GM18861 (cell line): ENCODE measurements at regions not wholly inside any gene's neighbourhood (a gene's known extent, or its start where the extent isn't known, plus 50 kb on each side); places are given as distances from the start of the nearest gene placed in this dataset.
"Not testable (repeated sequence)": the region's sequence is repeated elsewhere in the genome, so short reads cannot be mapped to it uniquely, and the experiment has no call there.

Experiments
- ATAC-seq: cut with Tn5 transposase; IDR thresholded peaks from one replicate; pipeline ENCODE4 v1.9.1; 2021; ENCODE audit not compliant: unreplicated experiment

DNA sequence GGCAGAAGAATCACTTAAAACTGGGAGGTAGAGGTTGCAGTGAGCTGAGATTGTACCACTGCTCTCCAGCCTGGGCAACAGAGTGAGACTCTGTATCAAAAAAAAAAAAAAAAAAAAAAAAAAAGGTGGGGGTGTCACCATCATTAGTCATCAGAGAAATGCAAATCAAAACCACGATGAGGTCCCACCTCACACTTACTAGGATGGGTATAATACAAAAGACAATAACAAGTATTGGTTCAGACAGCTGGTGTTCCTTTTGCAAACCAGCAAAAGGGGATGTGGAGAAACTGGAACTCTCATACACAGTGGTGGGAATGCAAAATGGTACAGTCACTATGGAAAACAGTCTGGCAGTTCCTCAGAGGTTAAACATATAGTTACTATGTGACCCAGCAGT is 78.7 kb upstream of the TSC22D2 start:
- ATAC-seq: no peak

DNA sequence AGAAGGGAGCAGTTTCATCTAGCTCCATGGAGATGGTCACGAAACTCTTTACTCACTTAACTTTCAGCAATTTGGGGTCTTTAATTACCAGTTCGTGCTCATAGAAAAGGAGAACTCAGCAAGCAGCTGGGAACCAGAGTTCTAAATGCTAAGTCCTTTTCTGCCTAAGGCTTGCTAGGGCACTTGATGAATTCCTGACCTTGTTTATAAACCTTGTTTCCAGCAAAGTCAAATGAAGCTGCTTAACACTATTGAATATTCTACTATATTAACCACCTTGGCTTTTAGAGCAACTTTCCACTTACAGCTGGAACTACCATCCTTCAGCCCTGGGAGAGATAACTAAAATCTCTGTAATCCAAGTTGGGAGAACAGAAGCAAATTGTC is 79.5 kb upstream of the TSC22D2 start:
- no peak for ATAC-seq

DNA sequence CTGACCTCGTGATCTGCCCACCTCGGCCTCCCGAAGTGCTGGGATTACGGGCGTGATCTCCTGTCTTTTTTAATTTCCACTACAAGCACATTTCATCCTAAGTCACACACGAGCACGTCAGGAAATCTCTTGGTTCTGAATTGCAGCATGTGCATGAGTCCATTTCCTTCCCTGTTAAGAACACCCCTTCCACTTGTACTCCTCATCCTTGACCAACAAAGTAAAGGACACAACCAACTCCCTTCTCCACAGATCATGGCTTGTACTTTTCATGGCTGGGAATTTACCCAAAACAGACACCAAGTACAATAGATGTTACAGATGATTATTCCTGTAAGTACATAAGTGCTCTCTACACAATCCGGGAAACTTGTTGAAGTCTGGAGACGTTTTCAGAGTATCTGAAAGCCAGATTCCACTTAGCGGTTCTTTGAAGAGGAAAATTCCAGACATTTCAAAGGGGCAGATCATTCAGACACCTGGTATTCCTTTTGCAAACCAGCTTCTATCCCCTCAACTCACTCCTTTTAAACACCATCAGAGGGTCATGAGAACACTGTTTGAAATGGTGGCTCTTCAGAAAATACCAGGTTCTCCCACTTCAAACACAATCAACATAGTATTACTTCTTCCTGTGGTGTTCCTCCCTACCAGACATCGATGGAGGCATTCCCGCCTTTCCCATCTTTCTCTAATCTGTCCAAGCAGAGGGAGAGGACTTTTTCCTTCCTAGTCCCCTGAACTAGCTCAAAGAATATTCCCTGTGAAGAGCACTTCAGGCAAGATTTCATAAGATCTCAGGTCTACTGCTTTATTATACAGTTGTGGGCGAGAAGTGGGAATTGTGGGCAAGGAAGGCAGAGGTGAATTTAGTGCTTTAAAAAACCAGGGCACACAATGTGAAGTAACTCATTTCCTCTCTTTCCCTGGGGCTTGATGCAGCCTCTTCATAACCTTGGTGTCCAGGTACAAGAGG is 80.1 kb upstream of the TSC22D2 start:
- no peak for ATAC-seq

DNA sequence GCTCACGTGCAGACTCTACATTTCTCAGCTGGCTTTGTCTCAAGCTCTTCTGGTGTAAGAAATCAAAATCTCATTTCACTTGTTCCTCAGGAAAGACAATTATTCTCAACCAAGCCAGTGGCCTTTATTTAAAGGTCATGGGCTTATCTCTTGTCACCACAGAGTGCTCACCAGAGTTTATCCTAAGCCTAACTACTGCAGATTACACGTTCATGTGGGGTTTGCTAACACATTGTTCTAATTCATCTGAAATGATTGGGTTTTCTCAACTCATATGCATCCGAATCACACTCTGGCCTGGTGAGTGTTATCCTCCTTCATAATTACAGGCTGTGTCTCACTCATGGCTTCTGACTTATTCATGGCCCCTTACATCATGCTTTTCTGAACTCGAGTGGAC is 83.3 kb upstream of the TSC22D2 start:
- no peak for ATAC-seq

DNA sequence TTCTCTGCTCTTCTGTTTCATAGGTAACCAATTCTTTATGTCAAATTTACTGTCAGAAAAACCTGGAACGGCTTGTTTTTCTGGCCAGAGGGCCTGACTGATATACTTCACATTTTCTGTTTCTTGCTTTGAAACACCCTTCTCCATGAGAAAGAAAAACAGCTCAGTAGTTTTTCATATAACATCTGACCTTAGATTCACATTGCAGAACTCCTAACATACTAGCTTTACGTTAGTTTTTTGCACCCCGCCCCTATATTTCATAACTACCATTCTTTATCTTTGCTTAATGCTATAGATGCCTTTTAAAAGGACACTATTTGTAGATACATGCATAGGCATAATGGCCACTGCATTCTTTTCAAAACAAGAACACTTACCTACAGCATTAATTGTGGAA is 83.9 kb upstream of the TSC22D2 start:
- ATAC-seq: no peak

DNA sequence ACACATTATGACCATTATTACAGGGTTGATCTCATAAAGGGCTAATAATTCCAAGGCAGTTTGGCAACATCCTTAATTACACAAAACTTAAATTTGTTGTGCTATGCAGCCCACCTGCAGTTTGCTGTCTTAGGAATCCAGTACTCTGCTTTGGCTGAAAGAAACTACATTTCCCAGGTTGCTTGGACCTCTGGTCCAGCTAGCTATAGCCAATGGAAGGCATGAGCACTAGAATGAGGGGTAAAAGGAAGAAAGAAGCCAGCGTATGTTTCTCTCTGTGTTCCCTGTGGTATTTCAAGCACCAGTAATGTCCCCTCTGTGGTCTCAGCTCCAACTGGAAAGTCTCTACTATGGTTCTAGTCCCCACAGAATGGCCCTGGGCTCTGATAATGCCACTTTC is 84.3 kb upstream of the TSC22D2 start:
- no peak for ATAC-seq

DNA sequence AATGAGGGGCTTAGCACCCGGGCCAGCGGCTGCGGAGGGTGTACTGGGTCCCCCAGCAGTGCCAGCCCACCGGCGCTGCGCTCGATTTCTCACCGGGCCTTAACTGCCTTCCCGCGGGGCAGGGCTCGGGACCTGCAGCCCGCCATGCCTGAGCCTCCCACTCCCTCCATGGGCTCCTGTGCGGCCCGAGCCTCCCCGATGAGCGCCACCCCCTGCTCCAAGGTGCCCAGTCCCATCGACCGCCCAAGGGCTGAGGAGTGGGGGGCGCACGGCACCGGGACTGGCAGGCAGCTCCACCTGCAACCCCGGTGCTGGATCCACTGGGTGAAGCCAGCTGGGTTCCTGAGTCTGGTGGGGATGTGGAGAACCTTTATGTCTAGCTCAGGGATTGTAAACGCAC is 85.0 kb upstream of the TSC22D2 start:
- not testable (repeated sequence) for ATAC-seq

DNA sequence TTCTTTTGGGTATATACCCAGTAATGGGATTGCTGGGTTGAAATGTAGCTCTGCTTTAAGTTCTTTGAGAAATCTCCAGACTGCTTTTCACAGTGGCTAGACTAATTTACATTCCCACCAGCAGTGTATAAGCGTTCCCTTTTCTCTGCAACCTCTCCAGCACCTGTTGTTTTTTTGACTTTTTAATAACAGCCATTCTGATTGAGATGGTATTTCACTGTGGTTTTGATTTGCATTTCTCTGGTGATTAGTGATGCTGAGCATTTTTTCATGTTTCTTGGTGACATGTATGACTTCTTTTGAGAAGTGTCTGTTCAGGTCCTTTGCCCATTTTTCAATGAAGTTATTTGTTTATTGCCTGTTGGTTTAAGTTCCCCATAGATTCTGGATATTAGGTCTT is 87.1 kb upstream of the TSC22D2 start:
- ATAC-seq: not testable (repeated sequence)

DNA sequence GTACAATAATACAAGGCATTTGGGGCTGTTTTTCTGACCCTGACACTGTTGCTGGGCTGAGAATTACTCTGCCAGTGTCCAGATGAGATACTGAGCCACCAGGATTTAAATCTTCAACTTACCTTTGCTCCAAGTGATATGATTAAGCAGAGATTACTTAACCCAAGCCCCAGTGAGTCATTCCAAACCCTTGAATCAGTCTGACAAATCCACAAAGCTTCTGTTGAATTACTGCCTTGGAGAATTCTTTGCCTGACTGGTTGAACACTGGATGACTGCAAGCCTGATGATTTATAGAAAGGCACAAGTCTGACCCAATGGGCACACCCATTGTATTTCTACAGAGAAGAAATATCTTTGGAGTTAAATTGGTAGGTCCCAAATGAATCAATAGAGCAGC is 88.2 kb upstream of the TSC22D2 start:
- ATAC-seq: no peak

DNA sequence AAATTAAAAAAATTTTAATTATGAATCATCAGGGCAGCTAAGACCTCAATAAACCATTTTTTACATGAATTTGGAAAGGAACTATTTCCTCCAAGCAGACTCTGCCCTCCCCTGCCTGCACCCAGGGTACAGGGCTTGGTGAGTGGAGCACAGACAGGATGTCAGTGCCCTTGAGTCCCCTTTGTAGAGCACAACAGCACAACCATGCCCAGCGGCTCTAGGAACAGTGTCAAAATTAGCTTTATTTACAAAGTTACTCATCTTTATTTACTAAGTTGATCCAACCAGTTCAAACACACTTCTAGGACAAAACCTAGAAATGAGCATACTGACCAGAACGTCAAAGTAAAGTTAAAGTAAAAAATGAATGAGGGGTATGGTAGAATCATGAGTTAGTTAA is 90.6 kb upstream of the TSC22D2 start:
- no peak for ATAC-seq

DNA sequence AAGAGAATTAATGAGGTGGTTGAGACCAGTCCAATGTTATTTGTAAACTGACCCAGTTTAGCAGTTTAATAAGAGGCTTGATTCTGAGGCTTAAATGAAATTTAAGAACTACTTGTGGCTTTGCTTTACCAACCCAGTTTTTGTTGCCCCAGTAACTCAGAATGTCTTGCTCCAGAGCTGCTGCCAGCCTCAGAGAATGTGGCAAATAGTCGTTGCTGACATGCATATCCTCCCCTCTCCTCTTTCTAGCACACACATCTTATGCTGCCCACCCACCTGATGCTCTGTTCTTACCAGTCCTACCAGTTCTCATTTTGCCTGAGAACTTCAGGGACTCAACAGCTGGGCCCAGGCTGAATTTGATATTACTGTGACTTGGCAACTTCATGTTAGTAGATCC is 92.4 kb upstream of the TSC22D2 start:
- no peak for ATAC-seq

DNA sequence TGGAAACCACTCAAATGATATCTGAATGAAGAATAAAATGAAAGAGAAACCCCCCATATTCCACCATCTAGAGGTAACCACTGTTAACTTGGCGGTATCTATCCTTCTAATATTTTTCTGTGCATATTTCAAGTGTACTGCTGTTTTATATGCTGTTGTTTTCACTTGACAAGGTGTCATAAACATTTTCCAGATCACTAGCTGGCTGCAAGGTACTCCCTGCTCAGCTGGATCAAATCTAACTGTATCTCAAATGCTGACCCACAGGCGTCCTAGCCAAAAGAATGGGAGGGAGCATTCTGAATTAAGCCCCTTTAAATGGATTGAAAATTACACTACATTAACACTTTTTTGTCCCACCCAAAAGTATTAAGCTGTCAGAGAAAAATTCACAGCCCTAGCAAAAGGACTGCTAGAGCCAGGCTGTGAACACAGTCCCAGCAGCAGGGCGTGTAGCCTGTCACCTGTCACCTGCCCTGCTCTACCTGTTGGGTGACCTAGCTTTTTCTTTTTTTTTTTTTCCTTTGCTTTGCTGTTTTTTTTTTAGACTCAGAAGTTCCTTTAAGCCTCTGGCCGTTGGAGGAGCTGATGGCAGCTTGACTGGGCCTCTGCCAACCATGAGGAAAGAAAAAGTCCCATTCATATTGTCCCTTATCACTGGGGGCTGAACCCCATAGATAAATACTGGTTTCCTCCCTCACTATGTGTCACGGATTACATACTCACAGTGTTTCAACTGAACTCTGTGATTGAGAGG is 93.7 kb upstream of the TSC22D2 start:
- no peak for ATAC-seq

DNA sequence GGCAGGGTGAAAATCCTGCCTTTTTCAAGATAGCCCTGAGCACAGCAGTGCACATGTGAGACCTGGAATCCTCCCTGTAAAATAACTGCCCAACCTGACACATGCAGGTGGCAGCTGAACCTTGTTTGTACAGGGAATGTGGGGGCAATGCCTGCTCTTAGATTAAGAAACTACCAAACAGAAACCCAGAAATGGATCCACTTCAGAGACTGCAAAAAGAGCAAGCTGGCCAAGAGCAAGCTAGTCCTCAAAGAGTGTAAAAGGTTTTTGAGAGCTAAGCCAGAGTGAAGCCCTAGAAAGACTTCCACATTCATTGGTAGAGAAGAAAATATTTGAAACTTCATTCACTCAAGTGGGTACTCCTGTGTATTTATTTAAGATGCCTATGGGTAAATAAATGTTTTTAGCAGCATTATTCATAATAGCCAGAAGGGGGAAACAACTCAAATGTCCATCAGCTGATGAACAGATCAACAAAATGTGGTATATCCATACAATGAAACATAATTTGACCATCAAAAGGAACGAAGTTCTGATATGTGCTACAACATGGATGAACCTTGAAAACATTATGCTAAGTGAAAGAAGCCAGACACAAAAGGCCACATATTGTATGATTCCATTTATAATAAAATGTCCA is 96.0 kb upstream of the TSC22D2 start:
- no peak for ATAC-seq

DNA sequence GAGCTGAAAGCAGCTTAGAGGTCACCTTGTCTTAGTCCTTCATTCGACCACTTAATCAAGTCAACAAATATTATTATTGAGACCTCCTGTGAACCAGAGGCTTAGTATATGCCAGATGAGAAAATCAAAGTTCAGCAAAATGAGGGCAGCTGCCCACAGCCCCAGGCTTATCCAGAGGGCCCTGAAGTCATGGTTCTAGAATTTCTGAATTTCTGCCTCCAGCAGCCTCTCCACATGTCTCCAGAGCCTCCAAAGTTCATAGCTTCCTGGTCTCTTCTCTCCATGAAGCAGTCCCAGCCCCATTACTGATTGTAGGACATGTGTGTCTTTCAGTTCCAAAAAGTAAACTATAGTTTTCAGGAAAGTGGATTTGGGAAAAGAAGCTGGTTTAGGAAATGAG is 96.9 kb upstream of the TSC22D2 start:
- ATAC-seq: no peak

DNA sequence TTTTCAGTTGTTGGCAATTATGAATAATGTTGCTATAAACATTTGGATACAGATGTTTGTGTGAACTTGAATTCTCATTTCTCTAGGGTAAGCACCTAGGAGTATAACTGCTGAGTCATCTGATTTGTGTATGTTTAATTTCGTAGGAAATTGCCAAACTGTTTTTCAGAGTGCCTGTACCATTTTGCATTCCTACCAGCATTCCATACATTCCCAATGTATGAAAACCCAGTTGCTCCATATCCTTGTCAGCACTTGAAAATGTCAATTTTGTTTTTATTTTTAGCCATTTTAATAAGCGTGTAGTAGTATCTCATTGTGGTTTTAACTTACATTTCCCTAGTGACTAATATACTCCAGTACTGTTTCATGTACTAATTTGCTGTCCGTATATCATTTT is 98.5 kb upstream of the TSC22D2 start:
- ATAC-seq: no peak

DNA sequence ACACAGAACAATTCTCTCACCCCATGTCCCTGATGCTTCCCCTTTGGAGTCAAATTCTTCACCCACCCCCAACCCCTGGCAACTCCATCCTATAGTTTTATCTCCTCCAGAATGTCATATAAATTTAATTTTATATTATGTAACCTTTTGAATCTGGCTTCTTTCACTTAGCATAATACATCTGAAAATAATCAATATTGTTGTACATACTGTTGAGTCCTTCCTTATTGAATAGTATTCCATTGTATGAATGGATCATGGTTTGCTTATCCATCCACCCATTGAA is 98.9 kb upstream of the TSC22D2 start:
- ATAC-seq: no peak

DNA sequence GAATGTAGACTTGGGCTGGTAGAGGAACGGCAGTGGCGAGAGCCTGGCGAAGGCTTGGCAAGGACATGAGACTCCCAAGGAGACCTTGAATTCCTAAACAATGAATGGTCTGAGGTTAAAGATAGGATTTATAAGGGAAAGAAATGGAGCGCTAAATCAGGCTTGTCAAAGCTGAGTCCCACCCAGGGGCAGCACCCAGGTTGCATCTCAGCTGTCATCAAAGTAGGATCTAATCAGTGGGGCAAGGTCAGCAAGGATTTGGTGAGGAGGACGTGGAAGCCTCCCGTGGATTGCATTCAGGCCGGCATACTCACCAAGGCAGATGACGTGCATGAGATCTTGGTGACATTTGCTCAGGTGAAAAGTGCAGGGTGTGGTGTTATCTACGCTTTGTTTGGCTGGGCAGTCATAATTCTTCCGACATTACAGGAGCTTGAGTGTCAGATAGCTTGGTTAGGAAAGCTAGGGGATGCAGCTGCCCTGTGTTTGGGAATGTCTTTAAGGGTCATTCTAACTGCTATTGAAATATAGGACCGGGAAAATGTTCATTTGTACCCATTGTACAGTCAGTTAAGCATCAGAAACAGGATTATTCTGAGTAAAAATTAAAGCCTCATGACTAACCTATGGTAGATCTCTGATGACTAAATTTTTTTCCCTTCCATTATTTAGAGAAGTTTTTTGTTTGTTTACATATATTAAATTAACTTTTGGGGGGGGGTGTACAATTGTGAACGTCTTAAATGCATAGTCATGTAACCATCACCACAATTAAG is 99.4 kb upstream of the TSC22D2 start:
- no peak for ATAC-seq

DNA sequence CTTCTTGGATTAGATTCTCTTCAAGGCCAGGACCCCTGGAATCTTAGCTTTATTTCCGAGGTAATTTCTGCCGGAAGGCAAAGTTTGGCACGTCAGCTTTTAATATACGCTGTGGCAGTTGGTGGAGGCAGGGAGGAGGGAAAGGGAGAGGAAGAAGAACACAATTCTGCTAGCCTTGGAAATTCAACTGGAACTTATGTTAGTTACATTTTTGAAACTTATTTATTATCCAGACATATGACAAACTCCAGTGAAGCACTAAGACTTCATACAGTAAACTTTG is 100.1 kb upstream of the TSC22D2 start:
- no peak for ATAC-seq

DNA sequence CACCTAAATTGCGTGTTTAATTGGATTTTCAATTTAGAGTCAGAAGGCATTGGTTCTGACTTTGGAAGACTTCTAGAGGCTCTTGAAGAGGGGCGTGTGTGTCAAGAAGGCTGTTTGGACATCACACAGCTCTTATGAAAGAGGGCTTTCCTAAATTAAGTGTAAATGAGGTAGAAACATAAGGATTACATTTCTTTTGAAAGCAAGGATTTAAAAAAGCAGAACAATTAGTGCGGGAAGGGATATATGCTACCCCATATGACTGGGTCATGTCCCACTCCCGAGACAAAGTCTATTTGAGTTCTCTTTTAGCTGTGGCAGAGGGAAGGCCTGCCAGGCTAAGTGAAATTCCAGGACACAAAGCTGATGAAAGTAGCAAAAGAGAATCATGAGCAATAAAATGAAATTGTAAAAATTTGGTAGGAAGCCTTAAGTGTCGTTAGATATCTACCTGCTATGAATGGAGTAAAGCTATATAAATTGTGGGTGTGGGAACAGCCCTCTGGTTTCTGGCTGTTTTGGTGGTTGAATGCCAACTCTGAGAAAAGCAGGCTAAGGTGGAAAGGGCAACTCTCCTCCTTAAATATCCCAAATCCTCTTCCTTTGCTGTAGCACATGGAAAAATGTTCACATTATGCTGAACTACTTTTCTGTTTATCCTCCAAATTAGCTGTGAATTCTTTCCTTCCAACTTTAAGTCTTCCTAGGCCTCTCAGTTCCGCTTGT is 100.6 kb upstream of the TSC22D2 start:
- ATAC-seq: no peak

DNA sequence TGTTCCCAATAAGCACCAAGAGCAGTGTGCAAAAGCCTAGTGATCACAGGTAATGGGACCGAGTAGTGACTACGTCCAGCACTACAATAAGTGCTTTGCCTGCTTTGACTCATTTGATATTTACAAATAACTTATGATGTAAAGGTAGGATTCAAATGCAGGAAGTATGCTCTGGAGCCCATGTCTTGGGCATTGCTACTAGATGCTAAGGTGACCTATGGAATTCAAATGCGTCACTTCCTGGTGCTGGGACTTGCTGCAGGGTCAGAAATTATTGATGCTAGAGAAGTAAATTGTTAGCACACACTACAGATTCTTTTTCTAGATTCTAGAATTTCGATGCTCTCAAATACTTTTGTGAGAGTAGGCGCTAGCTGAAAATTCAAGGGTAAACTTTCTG is 101.2 kb upstream of the TSC22D2 start:
- ATAC-seq: no peak

DNA sequence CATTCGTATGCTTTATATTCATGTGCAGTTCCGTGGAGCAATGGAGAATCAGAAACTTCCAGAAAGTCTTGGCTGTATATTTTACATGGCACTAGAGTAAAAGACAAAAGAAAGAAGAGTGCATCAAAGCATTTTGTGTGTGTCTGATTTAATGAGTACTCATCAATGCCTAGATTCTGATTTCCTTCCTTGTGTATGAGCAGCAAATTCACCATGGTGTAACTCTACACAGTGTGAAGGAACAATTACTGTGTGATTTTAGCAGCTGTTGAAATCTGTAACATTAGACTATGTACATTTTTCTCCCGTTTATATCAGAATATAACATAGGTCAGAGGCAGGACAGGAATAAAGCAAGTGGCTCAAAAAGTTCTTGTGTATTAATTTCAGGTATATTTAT is 102.0 kb upstream of the TSC22D2 start:
- no peak for ATAC-seq
